ENCODE measurements at regions not wholly inside any gene's neighbourhood (a gene's known extent, or its start where the extent isn't known, plus 50 kb on each side); places are given as distances from the start of the nearest gene placed in this dataset.
A peak's percentile ranks its signal among the peaks of the same experiment; 100 is the strongest.
"Not testable (repeated sequence)": the region's sequence is repeated elsewhere in the genome, so short reads cannot be mapped to it uniquely, and the experiment has no call there.

DNA sequence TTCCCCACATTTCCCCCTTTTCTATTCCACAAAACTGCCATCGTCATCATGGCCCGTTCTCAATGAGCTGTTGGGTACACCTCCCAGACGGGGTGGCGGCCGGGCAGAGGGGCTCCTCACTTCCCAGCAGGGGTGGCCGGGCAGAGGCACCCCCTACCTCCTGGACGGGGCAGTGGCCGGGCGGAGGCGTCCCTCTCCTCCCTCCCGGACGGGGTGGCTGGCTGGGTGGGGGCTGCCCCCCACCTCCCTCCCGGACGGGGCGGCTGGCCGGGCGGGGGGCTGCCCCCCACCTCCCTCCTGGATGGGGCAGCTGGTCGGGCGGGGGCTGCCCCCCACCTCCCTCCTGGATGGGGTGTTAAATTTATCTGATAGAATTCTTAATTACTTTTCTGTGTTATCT, 250.9 kb upstream of the B3GALT2 start:
- not testable (repeated sequence) for DNase-seq (ENCODE audit: low read depth)

- DNase-seq (ENCODE audit: low read depth), result no peak
Measured at GRCh38 chr1:193435781-193436180, 249.4 kb upstream of the B3GALT2 start.

DNA sequence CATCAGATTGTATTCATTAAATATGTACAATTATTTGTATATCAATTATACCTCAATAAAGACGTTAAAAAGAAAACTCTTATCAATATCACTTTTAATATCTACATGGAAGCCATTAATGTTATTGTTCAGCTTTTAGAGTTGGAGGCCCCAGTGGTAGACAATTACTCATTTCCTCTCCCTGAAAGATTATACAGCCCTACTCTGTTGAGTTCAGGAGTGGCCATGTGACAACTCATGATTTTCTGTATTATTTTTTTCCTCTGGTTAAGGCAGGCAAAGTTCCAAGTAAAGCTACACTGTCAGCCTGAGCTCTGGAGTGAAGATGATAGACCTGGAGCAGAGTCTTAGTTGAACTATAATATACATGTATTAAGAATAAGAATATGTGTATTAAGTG, 247.9 kb upstream of the B3GALT2 start:
- DNase-seq (ENCODE audit: low read depth), result no peak

GRCh38 chr1:193433599-193433998, 247.2 kb upstream of the B3GALT2 start:
- no peak for DNase-seq (ENCODE audit: low read depth)

- DNase-seq (ENCODE audit: low read depth), result no peak
Measured at GRCh38 chr1:193432979-193433587, 246.7 kb upstream of the B3GALT2 start.

DNA sequence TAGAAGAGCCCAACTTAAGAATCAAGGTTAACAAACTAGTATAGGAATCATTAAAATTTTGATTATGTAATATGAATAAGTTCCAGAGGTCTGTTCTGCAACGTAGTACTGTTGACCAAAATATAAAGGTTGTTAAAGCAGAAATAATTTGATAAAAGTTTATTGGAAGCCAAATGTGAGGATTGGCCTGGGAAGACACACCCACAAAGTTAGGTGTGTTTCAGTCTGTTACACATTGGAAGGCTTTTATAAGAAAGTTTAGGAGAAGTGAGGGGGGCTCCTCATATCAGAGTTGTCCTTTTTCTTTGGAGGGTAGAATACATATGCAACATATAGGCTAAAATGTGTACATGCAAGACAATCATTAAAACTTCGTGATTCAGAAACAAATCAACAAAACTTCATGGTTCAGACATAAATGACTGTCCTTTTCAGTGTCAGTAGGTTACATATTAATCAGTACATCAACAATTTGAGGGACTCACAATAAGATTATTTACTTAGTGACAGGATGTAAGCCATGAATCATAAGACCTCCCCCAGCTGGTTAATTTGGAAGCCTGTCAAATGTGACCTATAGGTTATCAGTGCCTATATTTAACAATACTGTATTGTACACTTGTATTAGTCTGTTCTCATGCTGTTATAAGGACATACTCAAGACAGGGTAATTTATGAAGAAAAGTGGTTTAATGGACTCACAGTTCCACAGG, 245.0 kb upstream of the B3GALT2 start:
- no peak for DNase-seq (ENCODE audit: low read depth)

DNA sequence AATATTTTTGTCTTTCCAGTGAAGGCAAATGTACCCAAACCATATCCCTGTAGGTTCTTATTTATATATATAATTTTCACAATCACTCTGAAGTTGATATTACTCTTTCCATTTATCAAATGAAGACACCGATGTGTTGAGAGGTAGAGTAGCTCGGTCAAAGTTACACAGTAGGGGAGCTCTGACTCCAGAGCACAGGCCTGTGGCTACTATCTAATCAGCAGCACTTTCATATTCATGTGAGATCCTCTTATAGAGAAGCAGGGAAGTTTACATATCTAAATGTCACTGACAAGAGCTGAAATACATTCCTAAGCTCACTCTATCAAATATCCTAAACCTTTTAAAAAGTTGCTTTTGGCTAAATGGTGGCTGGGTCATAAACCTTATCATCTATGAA, 241.1 kb upstream of the B3GALT2 start:
- no peak for DNase-seq (ENCODE audit: low read depth)

DNA sequence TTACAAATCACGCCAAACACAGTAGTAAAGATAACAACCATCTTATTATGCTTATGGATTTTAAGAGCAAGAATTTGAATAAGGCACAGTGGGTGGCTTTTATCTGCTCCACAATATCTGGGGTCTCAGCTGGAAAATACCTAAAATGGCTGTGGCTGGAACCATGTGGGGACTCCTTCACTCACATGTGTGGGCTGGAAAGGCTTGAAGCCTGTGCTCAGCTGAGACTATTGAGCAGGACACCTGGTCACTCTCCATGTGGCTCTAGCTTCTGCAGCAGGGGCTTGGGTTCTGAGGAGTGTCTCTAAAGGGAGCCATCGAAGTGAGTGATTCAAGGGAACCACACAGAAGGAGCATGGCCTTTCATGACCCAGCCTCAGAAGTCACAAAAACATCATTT, 239.6 kb upstream of the B3GALT2 start:
- no peak for DNase-seq (ENCODE audit: low read depth)

DNA sequence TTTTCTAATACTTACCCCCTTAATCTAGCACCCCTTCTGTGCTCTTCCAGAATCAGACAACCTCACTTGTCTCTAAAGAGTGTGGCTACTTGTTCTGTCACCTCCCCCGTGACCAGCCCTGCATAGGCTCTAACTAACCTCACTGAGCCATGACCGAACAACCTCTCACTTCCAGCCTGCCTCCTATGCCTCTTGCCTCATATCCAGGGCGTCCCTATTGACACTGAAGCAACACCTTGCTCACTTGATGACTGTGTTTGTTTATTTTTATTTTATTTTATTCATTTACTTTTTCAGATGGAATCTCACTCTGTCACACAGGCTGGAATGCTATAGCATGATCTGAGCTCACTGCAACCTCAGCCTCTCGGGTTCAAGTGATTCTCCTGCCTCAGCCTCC, 235.1 kb upstream of the B3GALT2 start:
- DNase-seq (ENCODE audit: low read depth), result no peak

DNA sequence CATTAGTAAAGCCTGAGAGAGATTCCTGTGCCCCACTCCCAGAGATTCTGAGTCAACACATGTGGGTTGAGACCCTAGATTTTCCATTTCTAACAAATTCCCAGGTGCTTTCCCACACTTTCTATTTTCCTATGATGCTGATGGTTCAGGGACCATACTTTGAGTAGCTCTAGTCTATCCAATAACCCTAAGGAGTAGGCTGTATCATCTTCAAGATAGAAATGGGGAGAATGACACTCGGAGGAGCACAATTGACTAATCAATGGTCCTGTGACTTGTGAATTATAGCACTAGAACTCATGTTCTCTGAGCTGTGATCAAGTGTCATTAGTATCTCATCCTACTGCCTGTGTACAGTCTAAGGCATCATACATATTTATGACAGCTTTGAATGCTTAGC, 232.9 kb upstream of the B3GALT2 start:
- no peak for DNase-seq (ENCODE audit: low read depth)

DNA sequence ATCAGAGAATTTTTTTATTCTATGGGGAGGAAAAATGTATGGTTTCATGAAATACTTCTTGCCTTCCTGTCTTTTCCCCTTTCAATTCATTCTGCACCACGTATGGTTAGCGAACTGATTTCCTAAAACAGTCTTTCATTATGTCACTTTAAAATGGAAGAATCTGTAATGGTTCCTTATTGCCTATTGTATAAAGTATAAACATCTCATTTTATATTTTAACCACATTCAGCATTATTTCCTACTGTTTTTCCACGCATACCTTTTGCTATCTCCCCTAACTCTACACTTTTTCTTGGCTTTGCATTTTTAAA, 232.3 kb upstream of the B3GALT2 start:
- DNase-seq (ENCODE audit: low read depth), result no peak

DNA sequence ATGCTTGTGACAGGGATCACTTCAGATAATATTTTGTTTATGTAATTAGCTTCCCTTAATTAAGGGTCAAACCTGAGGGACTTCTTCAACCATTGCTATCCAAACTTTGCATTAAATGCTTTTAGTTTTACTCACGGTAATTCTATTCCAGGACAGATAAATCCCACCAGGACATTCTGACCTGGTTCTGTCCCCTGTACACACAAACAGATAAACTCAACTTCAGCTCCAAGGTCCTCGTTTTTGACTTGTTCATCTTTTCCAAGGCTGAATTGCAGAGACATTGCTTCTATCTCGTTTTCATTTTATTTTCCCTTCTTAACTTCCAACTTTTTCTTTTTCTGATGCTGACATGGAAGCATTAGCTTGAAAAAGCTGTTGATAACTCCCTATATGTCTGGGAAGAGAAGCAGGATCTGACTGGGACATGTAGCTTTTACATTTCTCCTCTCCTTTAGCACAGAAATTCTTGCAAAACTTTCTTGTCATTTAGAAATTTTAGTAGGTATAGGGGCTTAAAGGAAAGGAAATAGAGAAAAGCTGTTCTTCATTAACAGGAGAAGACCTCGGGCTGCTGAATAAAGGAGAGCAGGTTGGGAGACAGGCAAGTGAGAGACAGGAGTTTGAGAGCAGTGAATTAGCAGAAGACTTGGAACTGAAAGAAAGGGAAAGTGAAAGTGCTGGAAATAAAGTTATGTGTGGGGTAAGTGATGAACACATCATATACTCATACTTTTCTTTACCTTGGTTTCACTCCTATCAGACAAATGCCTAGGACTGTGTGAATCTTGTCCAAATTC, 231.7 kb upstream of the B3GALT2 start:
- DNase-seq (ENCODE audit: low read depth), result no peak

DNA sequence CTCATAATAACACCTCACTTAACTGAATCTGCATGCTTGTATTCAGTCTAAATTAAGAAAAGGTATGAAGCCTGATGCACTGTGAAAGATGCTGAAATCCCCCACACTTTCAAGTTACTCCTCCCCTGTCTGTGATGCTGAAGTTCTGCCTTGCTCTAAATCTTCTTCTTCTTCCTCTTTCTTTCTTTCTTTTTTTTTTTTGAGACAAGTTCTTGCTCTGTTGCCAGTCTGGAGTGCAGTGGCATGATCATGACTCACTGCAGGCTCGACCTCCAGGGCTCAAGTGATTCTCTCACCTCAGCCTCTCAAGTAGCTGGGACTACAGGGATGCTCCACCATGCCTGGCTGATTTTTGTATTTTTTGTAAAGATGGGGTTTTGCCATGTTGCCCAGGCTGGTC, 231.0 kb upstream of the B3GALT2 start:
- no peak for DNase-seq (ENCODE audit: low read depth)

DNA sequence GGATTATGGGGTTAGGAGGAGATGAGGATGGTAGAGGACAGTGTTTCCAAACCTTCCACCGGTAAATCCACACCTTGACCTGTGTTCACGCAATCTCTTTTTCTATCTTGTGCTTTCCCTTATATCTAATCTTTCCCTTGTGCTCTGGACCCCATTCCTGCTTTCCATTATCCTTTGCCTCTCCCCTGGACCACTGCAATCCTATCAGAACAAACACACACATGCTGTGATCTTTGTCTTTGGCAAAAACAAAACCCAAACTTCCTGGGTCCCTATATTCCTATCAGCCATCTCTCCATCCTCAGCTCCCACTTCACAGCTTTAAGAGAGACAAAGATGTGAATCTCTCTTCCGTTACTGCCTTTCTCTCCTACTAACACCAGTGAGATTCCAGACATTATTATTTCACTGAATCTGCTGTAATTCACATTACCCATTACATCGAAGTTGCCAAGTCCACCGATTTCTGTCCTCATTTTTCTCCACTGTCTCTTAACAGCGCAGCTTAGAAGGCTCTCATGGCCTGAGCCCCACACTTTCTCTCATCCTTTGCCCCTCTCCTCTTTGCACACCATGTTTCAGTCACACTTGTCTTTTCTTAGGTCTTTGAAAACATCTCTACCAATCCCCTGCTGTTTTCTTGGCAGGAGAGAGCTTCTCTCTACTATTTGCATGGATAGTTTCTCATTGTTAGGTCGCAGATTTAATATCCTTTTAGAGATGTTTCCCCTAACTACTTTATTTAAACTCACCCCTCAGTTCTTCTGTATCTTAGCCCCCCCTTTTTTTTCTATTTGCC, 230.0 kb upstream of the B3GALT2 start:
- no peak for DNase-seq (ENCODE audit: low read depth)

- DNase-seq (ENCODE audit: low read depth), result no peak
Measured at GRCh38 chr1:193415256-193415655, 228.8 kb upstream of the B3GALT2 start.

DNA sequence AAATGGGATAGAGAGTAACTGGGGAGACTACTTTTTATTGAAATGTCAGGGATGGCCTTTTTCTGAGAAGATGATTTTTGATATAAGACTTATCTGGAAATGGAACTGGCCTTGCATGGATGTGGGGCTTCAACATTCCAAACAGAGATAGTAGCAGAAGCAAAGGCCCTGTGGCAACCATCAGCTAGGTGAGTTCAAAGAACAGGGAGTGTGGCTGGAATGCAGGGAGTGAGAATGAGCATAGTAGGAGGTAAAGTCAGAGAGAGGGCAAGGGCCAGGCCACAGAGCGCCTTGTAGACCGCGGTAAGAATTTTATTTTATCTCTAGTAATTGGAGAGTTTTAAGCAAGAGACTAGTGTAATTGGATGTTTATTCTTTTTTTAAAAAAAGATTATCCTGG, 227.0 kb upstream of the B3GALT2 start:
- no peak for DNase-seq (ENCODE audit: low read depth)

- no peak for DNase-seq (ENCODE audit: low read depth)
Measured at GRCh38 chr1:193412748-193413147, 226.3 kb upstream of the B3GALT2 start.

DNA sequence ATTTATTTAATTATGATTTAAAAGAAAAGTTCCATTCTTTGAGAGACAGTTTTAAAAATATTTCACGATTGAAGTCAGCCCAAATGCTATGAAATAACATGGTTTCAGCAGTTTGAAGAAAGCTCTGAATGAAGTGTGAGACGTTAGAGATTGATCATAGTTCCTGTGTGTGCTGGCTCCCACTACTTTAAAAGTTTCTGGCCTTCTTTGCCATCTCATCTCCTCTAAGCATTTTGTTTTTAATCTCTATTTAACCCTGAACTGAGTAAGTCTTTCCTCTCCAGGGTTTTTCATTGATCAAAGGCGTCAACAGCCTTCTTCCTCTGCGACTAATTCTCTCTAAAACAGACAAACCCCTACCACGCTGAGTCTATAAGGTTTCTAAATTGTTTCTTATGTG, 225.3 kb upstream of the B3GALT2 start:
- DNase-seq (ENCODE audit: low read depth), result no peak

- no peak for DNase-seq (ENCODE audit: low read depth)
Measured at GRCh38 chr1:193411215-193411614, 224.8 kb upstream of the B3GALT2 start.

GRCh38 chr1:193408782-193409293, 222.4 kb upstream of the B3GALT2 start:
- no peak for DNase-seq (ENCODE audit: low read depth)

DNA sequence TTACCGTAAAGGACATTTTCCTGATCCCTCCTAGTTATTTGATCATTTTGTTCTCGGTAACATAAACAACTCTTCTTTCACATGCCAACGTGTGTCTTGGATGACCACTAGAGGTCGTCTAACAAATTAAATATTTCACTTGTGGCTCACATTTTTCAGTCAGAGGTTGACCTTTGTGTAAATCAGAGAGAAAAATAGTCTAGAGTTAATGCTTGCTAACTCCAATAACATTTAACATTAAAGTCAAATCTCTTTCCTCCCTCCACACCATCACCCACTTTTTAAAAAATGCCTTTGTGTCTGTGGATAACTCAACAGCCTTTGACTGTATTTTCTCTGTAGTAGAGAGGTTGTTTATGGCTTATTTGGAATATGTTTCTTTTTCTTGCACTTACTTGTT, 220.5 kb upstream of the B3GALT2 start:
- peak; percentile 45 for DNase-seq (ENCODE audit: low read depth)

DNA sequence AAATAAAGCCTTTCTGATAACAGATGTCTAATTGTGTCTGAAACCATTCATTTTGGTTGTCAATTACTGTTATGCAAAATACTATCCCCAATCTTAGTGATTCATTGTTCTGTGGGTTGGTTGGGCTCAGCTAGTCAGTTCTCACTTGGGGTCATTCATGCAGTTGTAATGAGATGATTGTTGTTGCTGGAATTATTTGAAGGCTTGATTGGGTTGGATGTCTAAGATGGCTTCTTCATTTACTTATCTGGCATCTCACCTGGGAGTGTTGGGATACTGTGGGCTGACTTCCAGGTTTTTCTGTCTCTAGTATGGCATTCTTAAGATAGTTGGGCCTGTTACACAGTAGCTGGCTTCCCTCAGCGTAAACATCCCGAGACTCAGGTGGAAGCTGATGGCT, 217.8 kb upstream of the B3GALT2 start:
- no peak for DNase-seq (ENCODE audit: low read depth)
